OCI-LY1 (cell line): ENCODE measurements at regions not wholly inside any gene's neighbourhood (a gene's known extent, or its start where the extent isn't known, plus 50 kb on each side); places are given as distances from the start of the nearest gene placed in this dataset.

Source experiments
- H2AFZ ChIP-seq: fragments of 200-600 bp; sonication (generic), shearing (Covaris generic); 2 replicates; pipeline ENCODE4 v1.6.0; 2014; ENCODE audit warnings: antibody characterized with exemption, mild to moderate bottlenecking, low read length
- H3F3A ChIP-seq: fragments of 200-600 bp; sonication (generic), shearing (Covaris generic); 2 replicates; pipeline ENCODE4 v1.6.0; 2014; ENCODE audit warnings: mild to moderate bottlenecking, antibody characterized with exemption, low read length, moderate library complexity; ENCODE audit not compliant: insufficient read depth
- H3K27ac ChIP-seq: fragments of 200-600 bp; sonication (generic); 2 replicates; pipeline ENCODE4 v1.5.1; 2014; ENCODE audit warnings: low read length, mixed run types, mild to moderate bottlenecking, low read depth; ENCODE audit not compliant: poor library complexity, severe bottlenecking
- H3K27me3 ChIP-seq: fragments of 200-600 bp; sonication (generic); 2 replicates; pipeline ENCODE4 v1.6.0; 2014; ENCODE audit warnings: antibody characterized with exemption, mild to moderate bottlenecking, low read length, moderate library complexity; ENCODE audit not compliant: insufficient read depth
- H3K36me3 ChIP-seq: fragments of 200-600 bp; sonication (generic); 2 replicates; pipeline ENCODE4 v1.6.1; 2014; ENCODE audit warnings: mild to moderate bottlenecking, antibody characterized with exemption, low read length, moderate library complexity, mixed read lengths; ENCODE audit not compliant: insufficient read depth
- H3K4me1 ChIP-seq: fragments of 200-600 bp; sonication (generic); 2 replicates; pipeline ENCODE4 v1.5.1; 2014; ENCODE audit warnings: mild to moderate bottlenecking, low read length, moderate library complexity; ENCODE audit not compliant: insufficient read depth, severe bottlenecking
- H3K4me2 ChIP-seq: fragments of 200-600 bp; sonication (generic), shearing (Covaris generic); 2 replicates; pipeline ENCODE4 v1.6.1; 2014; ENCODE audit warnings: low read length
- H3K4me3 ChIP-seq: fragments of 200-600 bp; sonication (generic); 2 replicates; pipeline ENCODE4 v1.5.1; 2014; ENCODE audit warnings: low read length, low read depth, mild to moderate bottlenecking, mixed read lengths; ENCODE audit not compliant: poor library complexity, severe bottlenecking
- H3K79me2 ChIP-seq: fragments of 200-600 bp; shearing (Covaris generic); 2 replicates; pipeline ENCODE4 v1.6.1; 2016; ENCODE audit warnings: mixed run types, low read length, mixed read lengths; ENCODE audit not compliant: insufficient read depth
- H3K9ac ChIP-seq: fragments of 200-600 bp; sonication (generic), shearing (Covaris generic); 2 replicates; pipeline ENCODE4 v1.6.1; 2014; ENCODE audit warnings: mild to moderate bottlenecking, low read length, mixed read lengths
- H3K9me2 ChIP-seq: fragments of 200-600 bp; sonication (generic), shearing (Covaris generic); 2 replicates; pipeline ENCODE4 v1.6.1; 2014; ENCODE audit warnings: low read depth, mild to moderate bottlenecking, low read length, mixed read lengths
- H3K9me3 ChIP-seq: fragments of 200-600 bp; shearing (Covaris generic); 2 replicates; pipeline ENCODE4 v1.6.1; 2014; ENCODE audit warnings: low read length, mixed read lengths
- H4K20me1 ChIP-seq: fragments of 200-600 bp; sonication (generic), shearing (Covaris generic); 2 replicates; pipeline ENCODE4 v1.6.0; 2016; ENCODE audit warnings: mild to moderate bottlenecking, low read length; ENCODE audit not compliant: insufficient read depth
- EZH2 ChIP-seq: fragments of 200-600 bp; sonication (generic), shearing (Covaris generic); IDR thresholded peaks from 2 replicates; pipeline ENCODE4 v1.8.0; 2017; ENCODE audit warnings: borderline replicate concordance, mixed run types, mild to moderate bottlenecking, antibody characterized with exemption, low read length, moderate library complexity, mixed read lengths
- TF ChIP-seq, protein P1 (sequence below): fragments of 200-600 bp; sonication (generic), shearing (Covaris generic); IDR thresholded peaks from 2 replicates; pipeline ENCODE4 v1.5.1; 2017; ENCODE audit warnings: mild to moderate bottlenecking, antibody characterized with exemption, low read length, moderate library complexity, mixed read lengths

DNA sequence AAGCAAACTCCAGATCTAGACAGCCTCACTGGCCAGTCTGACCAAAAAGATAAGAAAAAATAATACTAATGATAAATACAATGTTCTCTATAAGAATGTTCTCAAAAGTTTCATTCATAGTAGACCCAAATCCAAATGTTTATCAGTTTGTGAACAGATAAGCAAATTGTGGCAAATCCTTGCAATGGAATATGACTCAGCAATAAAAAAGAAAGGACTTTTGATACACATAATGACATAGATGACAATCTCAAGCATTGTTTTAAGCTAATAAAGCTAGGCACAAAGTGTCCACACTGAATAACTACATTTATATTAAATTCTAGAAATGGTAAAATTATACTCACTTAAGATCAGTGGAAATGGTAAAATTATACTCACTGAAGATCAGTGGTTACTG lies 195.4 kb upstream of the TYRP1 start:
- no peaks in the 10 kb centered on the region for H3K36me3 ChIP-seq
- no peaks in the 10 kb centered on the region for H3F3A ChIP-seq
- H3K4me2 ChIP-seq = no peak overlapping the region
- H4K20me1 ChIP-seq = no peaks in the 10 kb centered on the region
- H2AFZ ChIP-seq = no peak overlapping the region
- H3K27ac ChIP-seq = no peak overlapping the region
- H3K9me2 ChIP-seq = no peaks in the 10 kb centered on the region
- no peaks in the 10 kb centered on the region for H3K27me3 ChIP-seq
- no peak overlapping the region for H3K9ac ChIP-seq
- H3K79me2 ChIP-seq = no peaks in the 10 kb centered on the region
- no peaks in the 10 kb centered on the region for H3K9me3 ChIP-seq
- no peak overlapping the region for H3K4me3 ChIP-seq
- no peak for TF ChIP-seq EZH2
- TF ChIP-seq, protein P1, sequence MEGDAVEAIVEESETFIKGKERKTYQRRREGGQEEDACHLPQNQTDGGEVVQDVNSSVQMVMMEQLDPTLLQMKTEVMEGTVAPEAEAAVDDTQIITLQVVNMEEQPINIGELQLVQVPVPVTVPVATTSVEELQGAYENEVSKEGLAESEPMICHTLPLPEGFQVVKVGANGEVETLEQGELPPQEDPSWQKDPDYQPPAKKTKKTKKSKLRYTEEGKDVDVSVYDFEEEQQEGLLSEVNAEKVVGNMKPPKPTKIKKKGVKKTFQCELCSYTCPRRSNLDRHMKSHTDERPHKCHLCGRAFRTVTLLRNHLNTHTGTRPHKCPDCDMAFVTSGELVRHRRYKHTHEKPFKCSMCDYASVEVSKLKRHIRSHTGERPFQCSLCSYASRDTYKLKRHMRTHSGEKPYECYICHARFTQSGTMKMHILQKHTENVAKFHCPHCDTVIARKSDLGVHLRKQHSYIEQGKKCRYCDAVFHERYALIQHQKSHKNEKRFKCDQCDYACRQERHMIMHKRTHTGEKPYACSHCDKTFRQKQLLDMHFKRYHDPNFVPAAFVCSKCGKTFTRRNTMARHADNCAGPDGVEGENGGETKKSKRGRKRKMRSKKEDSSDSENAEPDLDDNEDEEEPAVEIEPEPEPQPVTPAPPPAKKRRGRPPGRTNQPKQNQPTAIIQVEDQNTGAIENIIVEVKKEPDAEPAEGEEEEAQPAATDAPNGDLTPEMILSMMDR = no peak
- H3K4me1 ChIP-seq = no peaks in the 10 kb centered on the region

DNA sequence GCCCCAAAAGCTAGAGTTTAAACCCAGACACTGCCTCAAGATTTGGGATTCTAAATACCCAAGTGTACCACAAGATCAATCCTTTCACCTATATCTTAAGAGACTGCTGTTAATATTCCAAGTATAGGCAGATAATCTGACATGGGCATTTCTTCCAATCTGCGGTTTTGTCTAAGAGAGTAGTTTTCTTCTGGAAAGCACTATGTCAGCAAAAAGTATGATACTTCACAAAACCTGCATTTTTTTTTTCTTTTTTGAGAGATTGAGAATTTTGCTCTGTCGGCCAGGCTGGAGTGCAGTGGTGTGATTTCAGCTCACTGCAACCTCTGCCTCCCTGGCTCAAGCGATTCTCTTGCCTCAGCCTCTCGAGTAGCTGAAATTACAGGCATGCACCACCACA lies 190.7 kb upstream of the TYRP1 start:
- Histone ChIP-seq H3K9me3 (no peaks in the 10 kb centered on the region), H3K36me3 (no peaks in the 10 kb centered on the region), H3K27me3 (no peaks in the 10 kb centered on the region), H3K79me2 (no peaks in the 10 kb centered on the region), H3K27ac (no peak overlapping the region), H3F3A (no peaks in the 10 kb centered on the region), H2AFZ (no peak overlapping the region), H3K4me3 (no peak overlapping the region), H3K9me2 (no peaks in the 10 kb centered on the region), H3K9ac (no peak overlapping the region), H3K4me1 (no peaks in the 10 kb centered on the region), H3K4me2 (no peak overlapping the region), H4K20me1 (no peaks in the 10 kb centered on the region)
- TF ChIP-seq EZH2 = no peak
- TF ChIP-seq, protein P1 = no peak

DNA sequence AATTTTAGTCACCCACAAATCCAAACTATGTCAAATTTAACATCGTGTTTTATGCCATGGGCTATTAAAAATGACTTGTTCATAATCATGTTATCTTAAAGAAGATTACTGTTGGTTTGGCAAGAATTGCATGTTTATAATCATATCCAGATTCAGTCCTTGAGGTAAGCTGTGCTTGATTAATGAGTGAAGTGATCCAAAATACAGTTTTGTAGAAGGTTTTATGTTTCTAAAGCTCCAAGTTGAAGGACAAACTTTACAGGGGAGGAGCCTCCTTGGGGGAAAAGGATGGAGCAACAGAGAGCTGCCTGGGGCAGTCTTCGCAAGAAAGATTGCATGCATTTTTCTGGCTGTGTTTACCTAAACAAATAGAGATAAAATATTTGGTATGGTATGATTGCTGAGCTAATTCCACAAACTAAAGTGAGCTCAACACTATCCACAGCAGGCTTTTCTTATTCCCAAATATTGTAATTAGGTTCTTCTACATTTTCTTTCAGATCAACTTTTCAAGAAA lies 189.5 kb upstream of the TYRP1 start:
- Histone ChIP-seq H3K4me1 (no peaks in the 10 kb centered on the region), H3K27ac (no peak overlapping the region), H3K36me3 (no peaks in the 10 kb centered on the region), H3K4me3 (no peak overlapping the region), H3K4me2 (no peak overlapping the region), H3K9ac (no peak overlapping the region), H3F3A (no peaks in the 10 kb centered on the region), H3K27me3 (no peaks in the 10 kb centered on the region), H3K79me2 (no peaks in the 10 kb centered on the region), H2AFZ (no peak overlapping the region), H3K9me2 (no peaks in the 10 kb centered on the region), H4K20me1 (no peaks in the 10 kb centered on the region), H3K9me3 (no peaks in the 10 kb centered on the region)
- TF ChIP-seq EZH2 = no peak
- TF ChIP-seq, protein P1 = no peak
